ENCODE measurements at regions not wholly inside any gene's neighbourhood (a gene's known extent, or its start where the extent isn't known, plus 50 kb on each side); places are given as distances from the start of the nearest gene placed in this dataset.
"Not testable (repeated sequence)": the region's sequence is repeated elsewhere in the genome, so short reads cannot be mapped to it uniquely, and the experiment has no call there.

DNA sequence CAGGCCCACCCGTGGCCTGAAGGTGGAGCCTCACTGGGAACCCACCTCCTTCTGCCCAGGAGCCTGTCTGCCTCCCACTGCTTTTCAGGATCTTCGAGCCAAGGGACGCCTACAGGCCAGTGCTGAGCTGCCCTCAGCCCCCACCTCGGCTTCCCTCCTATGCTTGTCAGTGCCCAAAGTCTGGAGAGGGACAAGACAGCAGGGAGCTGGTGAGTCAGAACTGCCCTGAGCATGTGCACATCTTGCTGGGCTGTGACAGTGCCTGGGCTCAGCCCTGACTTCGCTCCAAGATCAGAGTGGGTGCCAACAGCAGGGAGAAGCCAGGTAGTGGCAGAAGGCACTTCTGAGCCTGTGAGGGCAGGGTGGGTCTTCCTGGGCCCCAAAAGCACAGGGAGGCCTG lies 286.8 kb downstream of the AEBP2 start:
- no peak for DNase-seq

DNA sequence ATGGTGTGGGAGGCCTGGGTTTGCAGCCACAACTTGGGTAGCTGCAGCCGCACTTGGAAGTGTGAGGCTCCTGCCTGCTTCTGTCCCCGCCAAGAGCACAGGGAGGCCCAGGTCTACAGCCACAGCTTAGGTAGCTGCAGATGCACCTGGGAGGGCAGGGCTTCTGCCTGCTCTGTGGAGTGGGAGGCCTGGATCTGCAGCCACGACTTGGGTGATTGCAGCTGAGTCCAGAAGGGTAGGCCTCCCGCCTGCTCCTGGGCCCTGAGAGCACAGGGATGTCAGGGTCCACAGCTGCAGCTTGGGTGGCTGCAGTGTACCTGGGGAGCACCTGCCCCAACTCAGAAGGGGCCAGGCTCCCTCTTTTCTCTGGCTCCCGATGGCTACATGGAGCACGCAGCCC lies 287.3 kb downstream of the AEBP2 start:
- no peak for DNase-seq

DNA sequence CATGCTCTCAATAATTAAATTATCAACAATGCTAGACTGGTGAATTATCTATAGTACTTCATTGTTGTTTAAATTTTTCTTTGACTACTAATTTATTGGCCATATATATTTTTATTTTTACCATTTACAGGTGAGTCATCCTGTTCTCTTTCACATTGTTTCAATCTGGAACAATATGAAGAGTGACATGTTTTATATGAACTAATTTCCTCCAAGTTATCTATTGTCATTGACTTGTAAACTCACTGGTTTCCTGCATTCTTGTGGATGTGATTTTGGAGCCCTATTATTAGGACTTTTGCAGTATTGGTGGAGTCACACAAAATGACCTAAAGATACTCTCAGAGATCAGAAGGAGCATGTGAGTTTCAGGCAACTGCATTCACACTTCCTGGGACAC lies 297.7 kb downstream of the AEBP2 start:
- DNase-seq = no peak

DNA sequence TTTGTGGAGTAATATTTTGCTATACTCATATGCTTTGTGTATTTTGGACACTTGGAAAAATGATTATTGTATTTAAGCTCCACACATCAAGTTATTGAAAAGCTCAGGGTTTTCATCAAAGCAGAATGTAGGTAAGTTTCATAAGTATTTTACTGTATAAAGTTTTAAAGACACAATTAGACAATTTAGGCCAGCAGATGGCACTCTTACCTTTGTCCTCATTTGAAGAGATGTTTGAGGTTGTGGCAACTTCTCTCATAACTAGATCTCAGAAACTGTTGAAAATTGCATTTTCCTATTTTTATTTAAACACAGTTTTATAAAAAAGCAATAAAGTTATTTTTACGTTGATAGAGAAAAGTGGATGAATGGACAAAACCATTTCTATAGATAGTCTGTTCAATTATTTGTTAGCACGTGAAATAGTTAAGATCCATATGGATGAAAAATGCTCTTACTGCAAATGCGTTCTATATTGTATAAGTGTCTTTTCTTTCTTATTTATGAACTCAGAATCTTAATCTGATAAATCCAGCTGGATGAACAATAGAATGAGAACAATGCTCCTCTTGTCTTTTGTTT lies 300.0 kb downstream of the AEBP2 start:
- peak; percentile 55 for DNase-seq

DNA sequence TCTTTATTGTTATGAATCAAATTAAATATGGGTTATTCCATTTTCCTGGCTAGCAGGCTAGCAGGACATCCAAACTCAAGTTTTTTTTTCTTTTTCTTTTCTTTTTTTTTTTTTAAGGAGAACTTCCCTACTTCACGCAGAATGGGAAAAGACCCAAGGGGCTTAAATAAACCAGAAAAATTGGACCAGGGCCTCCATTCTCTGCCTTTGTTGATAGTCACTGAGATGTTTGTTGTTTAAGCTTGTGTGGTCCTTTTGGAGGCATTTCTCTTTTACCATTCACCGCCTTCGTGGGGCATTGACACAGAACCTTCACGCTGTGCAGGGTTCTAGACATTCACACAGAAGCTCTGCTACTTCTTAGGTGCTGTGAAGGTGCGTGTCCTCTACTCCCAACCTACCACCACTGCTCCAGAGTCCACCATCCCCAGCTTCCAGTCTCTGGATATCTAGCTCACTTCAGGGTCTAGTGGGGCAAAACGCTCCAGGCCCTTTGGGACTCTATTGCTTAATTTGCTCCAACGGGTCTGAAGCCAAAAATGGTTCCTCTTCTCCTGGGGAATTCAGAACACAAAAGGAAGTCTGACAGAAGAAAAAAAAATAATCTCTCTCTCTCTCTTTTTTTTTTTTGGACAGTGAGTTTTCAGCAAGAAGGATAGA lies 301.3 kb downstream of the AEBP2 start:
- DNase-seq = no peak

DNA sequence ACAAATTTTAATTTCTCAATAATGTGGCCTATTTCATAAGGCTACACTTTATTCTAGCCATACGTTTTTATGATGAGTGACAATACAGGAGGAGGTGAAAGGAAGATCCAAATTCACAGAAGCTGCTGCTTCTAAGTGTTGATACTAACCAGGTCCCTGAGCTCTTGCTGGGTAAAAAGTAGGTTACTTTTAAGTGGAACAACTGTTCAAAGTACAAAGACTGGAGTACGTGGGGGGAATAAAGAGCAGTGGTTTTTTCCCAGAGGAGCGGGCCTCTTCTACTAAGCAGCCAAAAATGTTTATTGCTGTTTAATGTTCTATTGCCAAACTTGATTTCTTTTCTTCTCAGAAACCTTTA lies 301.8 kb downstream of the AEBP2 start:
- no peak for DNase-seq

DNA sequence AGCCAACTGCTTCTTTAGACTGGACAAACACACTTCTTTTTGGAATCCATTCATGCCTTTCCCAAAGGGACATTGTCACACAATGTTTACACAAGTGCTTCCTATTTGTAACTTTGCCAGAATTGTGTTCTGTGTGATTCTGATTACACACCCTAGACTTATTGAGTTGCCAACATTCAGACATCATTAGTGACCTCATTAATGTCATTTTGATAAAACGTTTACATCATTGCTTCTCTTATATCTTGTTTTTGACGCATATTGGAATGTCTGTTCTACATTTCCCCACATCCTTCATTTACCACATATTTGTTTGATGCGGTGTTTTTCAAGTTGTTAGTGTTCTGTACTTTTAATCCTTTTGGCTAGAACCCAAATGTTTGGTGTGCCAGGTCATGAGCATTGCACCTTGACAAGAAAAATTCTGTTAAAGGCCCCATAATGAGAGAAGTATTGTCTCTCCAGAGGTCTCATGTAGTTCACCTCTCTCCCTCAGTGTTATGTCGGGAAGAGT lies 305.5 kb downstream of the AEBP2 start:
- DNase-seq = no peak

DNA sequence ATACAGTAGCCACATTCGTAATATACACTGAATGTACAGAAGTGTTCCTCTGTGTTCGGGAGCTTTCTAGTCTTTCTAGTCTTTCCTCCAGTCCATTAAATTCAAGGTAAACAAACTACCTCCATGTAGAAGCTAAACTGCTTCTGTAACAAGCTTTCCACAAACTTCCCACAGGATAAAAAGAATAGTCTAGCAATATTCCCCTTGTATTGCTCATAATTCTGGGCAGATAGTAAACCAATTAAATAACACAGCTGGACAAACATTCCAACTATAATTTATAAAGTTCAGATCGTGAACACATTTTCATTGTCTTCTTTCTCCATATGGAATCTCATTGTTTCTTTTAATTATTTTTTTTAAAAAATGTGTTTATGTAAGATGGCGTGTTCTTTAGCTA lies 307.2 kb downstream of the AEBP2 start:
- DNase-seq = no peak

DNA sequence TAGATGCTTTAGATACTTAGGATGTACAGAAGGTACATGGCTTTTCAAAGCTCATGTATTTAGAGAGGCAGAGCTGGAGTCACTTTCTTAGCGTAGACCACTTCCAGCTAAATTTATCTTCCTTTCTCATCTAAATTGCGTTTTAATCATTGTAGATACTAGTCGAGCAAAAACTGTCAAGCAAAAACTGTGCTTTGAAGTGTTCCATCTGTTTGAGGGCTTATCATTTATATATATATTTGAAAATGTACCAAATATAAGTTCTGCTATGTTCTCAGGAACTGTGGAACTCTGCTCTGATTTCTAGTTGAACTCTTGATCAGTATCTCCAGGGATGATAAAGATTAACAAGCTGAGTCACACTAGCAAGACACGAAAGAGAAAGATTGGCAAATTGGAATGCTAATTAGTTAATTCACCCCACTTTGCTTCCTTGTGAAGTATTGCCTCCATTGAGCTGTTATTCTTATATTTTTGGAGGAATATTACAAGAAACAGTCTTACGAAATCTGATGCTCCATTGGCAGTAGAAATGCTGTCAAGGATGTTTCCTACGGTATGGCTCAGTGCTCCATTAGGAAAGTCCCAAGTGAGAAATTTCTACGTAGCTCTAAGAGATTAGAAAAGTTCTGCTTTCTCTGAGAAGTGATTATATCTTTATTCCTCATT lies 310.7 kb downstream of the AEBP2 start:
- no peak for DNase-seq

DNA sequence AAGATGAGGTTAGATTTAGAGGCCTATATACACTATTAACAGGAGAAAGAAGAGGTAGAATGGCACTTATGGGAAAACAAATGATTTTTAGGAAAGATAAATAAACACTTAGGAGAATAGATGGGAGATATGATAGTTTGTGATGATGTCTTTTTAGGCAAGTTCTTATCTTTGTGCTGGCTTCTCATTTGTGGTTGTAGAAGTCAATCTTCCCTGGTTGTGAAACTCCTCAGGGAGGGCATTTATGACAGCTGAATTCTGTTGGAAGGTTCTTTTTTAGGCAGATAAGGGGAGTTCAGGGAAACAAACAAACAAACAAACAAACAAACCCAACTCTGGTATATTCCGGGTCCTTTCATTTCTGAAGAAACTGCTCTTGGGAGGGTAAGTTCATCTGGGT lies 311.8 kb downstream of the AEBP2 start:
- DNase-seq = no peak

DNA sequence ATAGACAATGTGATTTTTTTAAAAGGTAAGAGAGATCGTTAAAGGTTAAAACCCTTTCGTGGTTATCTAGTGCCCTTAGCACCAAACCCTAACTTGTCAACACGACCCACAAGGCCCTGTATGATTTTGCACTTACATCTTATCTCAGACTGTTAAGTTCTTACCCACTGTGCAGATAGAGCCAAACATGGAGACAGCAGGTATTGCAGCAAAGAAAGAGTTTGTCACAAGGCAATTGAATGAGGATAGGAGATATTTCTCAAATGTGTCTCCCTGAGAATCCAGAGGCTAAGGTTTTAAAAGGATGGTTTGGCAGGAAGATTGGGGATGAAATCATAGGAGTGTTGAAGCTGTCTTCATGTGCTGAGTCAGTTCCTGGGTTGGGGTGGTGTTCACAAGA lies 313.4 kb downstream of the AEBP2 start:
- DNase-seq = no peak

DNA sequence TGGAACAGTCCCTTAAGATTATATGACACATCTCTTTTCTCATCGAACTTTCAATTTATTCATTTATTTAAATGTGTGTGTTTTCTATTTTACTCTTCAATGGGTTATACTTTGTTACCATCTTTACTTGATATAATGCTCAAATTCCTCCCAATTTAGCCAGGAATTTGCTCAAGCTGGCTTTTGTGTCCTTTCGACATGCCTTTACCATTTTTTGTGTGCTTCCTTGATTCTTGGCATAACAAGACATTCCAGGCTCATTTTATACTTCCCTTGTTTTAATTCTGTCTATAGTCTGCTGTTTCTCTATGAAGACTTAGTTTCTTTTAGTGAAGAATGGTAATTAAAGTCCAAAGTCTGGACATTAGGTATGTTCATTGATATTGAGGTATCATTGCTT lies 315.8 kb downstream of the AEBP2 start:
- no peak for DNase-seq

DNA sequence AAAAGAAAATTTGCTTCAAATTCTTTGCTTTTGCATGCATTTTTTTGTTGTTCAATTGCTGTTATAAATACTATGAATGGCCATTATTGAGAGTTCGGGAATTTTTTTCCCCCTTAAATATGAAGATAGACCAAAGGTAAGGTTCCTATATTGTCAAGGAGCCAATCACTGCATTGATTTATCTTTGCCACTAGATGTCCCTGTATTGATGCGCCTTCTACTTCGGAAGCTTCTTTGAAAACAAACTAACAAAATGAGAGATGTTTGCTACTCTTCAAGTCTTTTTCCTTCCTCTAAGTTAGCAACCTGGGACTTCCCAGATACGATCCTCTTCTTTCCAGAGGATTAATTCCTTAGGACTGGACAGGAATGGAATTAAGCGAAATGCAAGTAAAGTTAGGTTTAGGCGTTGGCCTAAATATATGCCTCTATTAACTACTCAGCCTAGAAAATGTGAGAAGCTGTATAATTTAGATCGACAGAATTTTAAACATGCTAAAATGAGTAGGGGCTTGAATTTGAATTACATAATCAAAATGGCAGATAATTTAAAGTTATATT lies 318.1 kb downstream of the AEBP2 start:
- DNase-seq = peak; percentile 18

DNA sequence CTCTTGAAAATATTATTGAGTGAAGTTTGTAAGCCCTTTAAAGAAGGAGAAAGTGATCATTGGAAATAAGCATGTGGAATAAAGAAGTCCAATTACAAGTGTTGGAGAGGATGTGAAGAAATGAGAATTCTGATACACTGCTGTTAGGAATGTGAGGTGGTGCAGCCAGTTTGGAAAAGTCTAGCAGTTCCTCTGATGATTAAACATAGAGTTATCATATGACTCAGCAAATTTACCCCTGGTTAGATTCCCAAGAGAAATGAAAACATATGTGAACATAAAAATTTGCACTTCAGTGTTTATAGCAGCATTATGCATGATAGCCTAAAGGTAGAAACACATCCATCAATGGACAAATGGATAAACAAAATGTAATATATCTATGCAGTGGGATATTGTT lies 319.9 kb downstream of the AEBP2 start:
- DNase-seq = no peak

DNA sequence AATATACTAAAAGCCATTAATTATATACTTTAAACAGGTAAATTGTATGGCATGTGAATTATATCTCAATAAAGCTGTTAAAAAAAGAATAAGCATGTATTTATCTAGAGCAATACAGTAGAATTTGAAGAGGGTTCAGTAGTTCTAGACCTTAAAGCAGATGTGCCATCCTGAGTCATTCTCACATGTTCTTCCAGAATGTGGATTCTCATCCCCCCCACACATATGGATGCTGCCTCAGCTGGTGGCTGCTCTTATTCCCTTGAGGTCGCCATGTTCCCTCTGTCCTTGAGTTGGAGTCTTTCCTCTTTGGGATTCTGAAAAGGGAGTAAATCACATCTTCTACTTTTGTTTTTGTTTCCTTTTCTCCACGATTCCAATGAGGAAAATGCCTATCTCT lies 321.3 kb downstream of the AEBP2 start:
- DNase-seq = no peak

DNA sequence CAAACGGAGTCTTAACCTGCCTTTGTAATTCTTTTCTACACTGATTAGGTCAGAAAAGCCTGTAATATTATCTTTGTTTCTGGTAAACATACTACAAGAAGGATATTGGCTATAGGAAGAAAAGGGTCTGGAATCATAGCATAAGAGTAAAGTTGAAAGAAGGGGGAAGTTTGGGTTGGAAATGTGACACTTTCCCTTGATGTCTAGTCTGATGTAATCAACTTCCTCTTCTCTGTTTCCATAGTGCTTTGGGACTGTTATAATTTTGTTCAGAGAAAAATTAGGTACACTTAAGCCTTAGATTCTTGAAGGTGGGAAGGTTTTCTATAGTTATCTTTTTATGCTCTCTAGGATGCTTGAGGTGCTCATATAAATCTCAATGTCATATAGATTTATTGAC lies 322.2 kb downstream of the AEBP2 start:
- DNase-seq = no peak

DNA sequence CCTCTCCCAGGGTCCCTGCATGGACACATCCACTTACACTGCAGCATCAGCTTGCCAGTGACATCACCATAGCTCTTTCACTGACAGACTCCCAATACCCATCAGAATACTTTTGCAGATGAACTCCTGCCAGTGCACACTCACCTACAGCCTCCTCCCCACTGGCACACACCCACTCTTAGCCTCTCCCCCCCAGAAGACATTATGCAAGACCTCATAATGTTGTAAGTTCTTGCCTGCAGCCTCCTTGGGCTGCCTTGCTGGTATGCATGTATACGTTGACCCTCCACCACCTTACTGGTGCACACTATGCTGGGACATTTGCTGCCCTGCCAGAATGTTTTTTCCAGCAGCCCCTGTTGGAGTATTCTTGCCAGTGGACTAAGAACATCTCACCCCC lies 324.2 kb downstream of the AEBP2 start:
- DNase-seq = no peak

DNA sequence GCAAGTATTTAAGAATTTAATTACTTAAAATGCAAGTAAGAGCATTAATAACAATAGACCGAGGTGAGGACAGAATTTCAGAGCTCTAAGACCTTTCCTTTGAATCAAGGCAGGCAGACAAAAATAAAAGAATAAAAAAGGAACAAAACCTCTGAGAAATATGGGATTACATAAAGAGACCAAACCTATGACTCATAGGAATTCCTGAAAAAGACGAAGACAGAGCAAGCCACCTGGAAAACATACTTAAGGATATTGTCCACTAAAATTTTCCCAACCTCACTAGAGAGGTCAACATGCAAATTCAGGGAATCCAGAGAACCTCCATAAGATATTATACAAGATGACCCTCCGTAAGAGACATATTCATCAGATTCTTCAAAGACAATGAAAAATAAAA lies 325.1 kb downstream of the AEBP2 start:
- DNase-seq = no peak

DNA sequence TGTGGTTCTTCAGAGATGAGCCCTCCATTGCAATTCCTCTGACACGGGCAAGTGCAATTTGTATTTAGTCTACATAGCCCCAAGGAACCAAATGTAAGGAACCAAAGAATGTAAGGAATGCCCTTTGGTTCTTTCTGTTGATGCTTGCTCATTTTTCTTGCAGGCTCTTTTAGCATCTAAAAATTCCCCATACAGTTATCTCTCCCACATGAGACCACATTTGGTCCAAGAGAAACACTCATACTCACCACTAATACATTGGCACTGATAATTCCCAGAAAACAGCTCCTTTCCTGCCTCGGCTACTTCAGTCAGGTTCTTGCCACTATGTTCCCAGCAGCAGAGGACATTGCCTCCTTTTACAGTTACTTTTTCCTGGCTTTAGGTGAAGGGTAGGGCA lies 332.6 kb downstream of the AEBP2 start:
- no peak for DNase-seq

DNA sequence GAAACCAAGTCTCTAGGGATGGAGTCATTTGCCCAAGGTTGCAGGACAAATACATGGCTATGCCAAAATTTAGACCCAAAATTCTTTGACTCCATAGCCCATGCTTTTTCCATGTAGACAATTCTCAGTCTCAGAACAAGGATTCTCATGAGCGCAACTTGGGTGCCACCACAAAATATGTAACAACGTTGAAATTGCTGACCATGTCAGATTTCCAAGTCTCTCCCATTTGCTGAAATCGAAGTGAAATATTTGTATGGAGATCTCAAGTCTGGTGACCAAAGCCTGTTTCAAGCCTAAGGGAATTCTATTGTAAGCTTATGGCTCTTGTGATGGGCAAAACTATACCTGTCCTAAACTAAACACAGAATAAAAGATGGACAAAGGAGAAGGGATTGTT lies 333.5 kb downstream of the AEBP2 start:
- DNase-seq = no peak

DNA sequence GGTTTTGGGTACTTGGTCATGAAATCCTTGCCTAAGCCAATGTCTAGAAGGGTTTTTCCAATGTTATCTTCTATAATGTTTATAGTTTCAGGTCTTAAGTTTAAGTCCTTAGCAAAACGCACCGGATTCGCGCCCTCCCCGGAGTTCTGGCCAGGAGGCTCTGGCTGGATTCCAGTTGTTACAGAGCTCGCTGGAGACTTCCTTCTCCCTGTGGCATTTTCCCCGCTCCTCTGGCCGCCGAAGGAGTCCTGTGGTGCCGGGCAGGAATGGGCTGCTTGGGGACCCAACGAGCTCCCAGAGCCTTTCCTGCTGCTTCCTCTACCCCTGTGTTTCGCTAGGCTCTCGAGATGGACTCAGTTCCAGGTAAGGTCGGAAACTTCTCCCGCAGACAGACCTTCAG lies 335.9 kb downstream of the AEBP2 start:
- no peak for DNase-seq

DNA sequence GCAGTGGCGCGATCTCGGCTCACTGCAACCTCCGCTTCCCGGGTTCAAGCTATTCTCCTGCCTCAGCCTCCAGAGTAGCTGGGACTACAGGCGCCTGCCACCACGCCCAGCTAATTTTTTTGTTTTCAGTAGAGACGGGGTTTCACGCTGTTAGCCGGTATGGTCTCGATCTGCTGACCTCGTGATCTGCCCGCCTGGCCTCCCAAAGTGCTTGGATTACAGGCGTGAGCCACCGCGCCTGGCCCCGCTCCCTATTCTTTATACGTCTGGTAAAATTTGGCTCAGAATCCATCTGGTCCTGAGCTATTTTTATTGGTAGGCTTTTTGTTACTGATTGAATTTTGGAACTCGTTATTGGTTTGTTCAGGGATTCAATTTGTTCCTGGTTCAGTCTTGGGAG lies 336.7 kb downstream of the AEBP2 start:
- not testable (repeated sequence) for DNase-seq

DNA sequence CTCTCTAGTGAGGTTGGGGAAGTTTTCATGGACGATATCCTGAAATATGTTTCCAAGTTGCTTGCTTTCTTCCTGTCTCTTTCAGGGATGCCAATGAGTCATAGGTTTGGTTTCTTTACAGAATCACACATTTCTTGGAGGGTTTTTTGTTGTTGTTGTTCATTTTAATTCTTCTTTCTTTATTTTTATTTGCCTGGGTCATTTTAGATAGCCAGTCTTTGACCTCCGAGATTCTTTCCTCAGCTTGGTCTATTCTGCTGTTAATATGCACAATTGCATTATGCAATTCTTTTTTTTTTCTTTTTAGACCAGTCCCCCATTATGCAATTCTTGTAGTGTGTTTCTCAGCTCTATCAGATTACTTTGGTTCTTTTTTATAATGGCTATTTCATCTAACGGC lies 338.9 kb downstream of the AEBP2 start:
- DNase-seq = no peak

DNA sequence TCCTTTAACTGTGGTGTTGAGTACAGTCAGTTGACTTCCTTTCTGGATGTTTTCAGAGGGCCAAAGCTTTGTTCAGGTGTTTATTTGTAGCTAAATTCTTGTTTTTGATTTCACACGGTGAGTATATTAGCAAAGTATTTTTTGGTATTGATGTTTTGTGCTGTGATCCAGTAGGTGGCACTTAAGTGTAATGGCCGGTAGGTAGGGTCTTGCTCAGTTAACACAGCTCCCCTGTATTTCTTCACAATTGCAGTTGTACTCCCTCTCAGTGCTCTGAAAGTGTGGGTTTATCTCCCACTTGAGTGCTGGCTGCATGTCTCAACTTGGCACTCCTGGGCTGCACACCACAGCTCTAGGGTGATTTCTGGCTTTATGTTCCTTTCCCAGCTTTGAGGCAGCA lies 339.5 kb downstream of the AEBP2 start:
- DNase-seq = no peak

All from NCI-H1105 (cell line).